ENCODE measurements at regions not wholly inside any gene's neighbourhood (a gene's known extent, or its start where the extent isn't known, plus 50 kb on each side); places are given as distances from the start of the nearest gene placed in this dataset.

DNA sequence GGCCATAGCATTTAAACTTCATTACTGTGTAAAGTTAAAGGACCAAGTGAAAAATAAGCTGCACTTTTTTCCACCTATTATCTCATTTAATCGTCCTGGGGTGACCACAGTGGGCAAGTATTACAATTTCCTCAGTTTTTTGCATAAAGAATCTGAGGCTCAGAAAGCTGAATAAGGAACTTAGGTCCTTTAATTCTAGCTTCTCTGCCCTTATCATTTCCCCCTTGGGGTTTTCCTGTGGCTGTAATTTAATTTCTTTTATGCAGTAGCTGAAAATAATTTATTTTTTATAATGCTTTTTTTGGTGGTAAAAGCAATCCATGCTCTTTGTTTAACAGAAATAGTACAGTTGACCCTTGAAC is 59.8 kb upstream of the RCBTB2 start:
- no peak for TF ChIP-seq ZFX (IDR thresholded peaks at IDR 0.05; ENCODE audit: borderline replicate concordance)
- TF ChIP-seq, protein P1, sequence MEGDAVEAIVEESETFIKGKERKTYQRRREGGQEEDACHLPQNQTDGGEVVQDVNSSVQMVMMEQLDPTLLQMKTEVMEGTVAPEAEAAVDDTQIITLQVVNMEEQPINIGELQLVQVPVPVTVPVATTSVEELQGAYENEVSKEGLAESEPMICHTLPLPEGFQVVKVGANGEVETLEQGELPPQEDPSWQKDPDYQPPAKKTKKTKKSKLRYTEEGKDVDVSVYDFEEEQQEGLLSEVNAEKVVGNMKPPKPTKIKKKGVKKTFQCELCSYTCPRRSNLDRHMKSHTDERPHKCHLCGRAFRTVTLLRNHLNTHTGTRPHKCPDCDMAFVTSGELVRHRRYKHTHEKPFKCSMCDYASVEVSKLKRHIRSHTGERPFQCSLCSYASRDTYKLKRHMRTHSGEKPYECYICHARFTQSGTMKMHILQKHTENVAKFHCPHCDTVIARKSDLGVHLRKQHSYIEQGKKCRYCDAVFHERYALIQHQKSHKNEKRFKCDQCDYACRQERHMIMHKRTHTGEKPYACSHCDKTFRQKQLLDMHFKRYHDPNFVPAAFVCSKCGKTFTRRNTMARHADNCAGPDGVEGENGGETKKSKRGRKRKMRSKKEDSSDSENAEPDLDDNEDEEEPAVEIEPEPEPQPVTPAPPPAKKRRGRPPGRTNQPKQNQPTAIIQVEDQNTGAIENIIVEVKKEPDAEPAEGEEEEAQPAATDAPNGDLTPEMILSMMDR (IDR thresholded peaks at IDR 0.05): no peak
- no peak overlapping the region for H3K27ac ChIP-seq

GRCh38 chr13:48593536-48593935 is 60.2 kb upstream of the CYSLTR2 start:
- TF ChIP-seq, protein P1 (IDR thresholded peaks at IDR 0.05): no peak
- no peak for TF ChIP-seq ZFX (IDR thresholded peaks at IDR 0.05; ENCODE audit: borderline replicate concordance)
- no peak overlapping the region for H3K27ac ChIP-seq

- TF ChIP-seq, protein P1 (IDR thresholded peaks at IDR 0.05): no peak
- no peak for TF ChIP-seq ZFX (IDR thresholded peaks at IDR 0.05; ENCODE audit: borderline replicate concordance)
- H3K27ac ChIP-seq: no peak overlapping the region
Observed at GRCh38 chr13:48594096-48594815, 59.5 kb upstream of the CYSLTR2 start.

DNA sequence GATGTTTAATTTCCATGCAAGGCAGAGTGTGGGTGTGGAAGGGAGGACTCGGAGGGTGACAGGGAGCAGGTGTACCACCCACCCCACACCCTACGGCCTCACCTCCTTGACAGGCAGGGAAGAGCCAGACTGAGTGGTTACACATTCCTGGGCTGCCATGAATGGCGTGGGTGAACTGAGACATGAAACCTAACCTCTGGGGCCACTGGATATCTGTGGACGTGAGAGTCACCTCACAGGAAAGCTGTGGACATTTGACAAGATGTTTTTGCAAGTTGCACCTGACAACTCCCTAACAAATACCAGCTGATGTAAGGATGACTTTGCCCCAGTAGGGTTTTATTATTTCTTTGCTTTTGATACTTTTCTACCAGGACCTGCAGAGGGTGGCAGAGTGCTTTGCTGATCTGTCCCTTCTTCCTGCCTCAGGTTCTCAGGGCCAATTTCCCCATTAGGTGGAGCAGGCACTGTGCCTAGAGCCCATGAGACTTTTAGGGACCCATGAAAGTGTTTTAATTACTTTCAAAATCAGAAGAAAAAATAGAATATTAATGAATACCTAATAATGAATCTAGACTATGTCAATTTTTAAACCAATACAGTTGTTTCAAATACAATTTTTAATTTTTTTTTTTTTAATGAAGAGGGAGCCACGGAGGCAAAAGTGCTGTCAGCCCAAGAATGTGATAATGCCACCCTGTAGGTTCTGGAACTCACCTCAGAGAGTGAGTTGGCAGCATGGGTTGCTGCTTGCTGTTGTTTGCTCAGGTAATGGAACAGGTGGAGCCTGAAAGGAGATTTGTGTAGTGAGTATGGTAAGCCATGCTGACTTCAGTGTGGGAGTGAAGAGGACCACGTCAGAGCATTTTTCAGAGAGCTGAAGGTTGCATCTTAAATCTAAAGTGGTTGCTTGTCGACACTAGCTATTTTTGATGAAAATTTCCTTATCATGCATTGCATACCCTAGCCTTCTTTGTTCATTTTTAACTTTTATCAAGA is 58.0 kb upstream of the CYSLTR2 start:
- no peak for TF ChIP-seq ZFX (IDR thresholded peaks at IDR 0.05; ENCODE audit: borderline replicate concordance)
- TF ChIP-seq, protein P1 (IDR thresholded peaks at IDR 0.05): peak; percentile 76
- no peak overlapping the region for H3K27ac ChIP-seq

DNA sequence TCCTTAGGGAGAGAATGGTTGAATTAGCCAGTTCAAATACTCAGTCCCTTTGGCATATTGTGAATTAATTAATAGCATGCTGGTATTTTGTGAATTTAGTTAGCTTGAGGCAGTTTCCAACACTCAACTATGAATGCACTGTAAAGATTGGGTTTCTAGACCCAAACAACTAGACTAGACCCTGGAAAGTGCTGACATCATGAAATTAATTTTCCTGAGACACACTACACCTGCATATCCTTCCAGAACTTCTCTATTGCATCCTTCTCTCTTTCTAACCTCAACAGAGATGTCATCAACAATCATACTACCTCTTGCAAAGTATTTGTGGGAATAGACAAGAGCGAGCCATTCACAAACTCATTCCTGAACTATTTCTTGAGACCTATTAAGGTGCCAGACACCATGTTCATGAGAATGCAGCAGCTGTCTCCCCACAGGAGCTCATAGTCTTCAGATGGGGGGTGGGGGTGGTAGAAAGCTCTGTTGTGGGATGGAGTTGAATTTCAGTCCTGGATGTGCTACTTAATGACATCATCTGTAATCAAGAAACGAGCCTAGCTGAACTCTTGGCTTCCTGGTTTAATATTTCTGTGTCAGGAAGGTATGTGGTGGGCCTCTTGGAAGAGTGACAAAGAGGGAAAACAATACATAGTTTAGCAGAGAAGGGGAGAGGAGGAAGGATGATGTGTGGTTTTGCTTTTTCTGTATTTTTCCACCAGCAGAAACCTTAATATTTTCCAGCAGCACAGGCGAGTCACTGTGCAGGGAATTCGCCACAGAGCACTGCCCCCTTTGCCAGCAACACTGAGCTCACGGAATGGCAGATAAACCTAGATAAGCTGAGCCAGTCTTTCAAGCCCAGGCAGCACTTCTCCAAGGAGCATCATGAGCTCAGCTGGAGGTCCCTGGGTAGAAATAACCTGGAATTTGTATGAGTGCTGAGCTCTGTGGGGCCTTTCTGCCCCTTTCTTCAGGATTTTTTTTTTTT is 53.1 kb upstream of the CYSLTR2 start:
- TF ChIP-seq ZFX (IDR thresholded peaks at IDR 0.05; ENCODE audit: borderline replicate concordance): no peak
- TF ChIP-seq, protein P1 (IDR thresholded peaks at IDR 0.05): no peak
- H3K27ac ChIP-seq: no peak overlapping the region

- no peak for TF ChIP-seq ZFX (IDR thresholded peaks at IDR 0.05; ENCODE audit: borderline replicate concordance)
- TF ChIP-seq, protein P1 (IDR thresholded peaks at IDR 0.05): no peak
- H3K27ac ChIP-seq: no peak overlapping the region
Observed at GRCh38 chr13:48602296-48603016, 51.3 kb upstream of the CYSLTR2 start.
